Ammon's horn (tissue), 1 donor: ENCODE measurements at regions not wholly inside any gene's neighbourhood (a gene's known extent, or its start where the extent isn't known, plus 50 kb on each side); places are given as distances from the start of the nearest gene placed in this dataset.

Experiments
- DNase-seq: peaks from one replicate; pipeline ENCODE4 v3.0.0-alpha.2; 2016; ENCODE audit warnings: low spot score

DNA sequence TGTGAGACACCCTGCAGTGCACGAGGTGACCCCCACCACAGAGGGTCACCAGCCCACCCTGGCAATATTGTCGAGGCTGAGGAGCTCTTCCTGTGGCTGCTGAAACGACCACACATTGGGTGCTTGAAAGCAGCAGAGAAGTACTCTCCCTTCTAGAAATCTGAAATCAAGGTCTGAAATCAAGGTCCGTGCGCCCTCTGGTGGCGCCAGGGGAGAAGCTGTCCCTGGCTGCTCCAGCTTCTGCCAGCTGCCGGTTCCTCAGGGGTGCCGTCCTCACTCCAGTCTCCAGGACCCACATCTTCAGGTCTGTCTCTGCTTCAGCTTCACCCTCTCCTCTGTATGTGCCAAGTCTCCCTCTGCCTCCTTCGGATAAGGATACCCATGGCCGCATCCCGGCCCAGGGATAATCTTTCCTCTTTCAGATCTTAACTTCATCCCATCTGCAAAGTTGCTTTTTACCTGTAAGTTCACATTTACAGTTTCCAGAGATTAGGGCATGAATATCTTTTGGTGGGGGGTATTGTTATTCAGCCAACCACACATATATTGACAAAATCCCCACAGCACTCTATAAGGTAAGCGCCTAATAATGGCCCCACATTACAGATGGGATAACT is 108.3 kb upstream of the PHACTR3 start:
- peak; percentile 83 for DNase-seq

DNA sequence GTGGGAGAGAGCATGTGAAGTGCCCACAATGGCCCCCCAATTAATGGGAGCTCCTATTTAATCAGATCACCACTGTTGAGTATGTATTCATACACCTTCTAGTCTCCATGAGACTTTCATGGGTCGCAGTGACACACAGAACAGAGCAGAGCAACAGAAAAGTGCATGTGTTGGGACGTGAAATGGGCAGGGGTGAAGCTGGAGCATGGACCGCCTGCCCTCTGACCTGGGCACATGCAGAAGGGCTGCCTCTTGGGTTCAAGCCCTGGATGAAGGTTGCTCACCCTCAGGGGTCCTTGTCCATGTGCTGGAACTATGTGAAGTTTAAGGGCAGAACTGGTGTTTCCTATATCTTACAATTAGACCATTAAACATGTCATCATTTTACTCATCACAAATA is 106.0 kb upstream of the PHACTR3 start:
- DNase-seq, result no peak

DNA sequence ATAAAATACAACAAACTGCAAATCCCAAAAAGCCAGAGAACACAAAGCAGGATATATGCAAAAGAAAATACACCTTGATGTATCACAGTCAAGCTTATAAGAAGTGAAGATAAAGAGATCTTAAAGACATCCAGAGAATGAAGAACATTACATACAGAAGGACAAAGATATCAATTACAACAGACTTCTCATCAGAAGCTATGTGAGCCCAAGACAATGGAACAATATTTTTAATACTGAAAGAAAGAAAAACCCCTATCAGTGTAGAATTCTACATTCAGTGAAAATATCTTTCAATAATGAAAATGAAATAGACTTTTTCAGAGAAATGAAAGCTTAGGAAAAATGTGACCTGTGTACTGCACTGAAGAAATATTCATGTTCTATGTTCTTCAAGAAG is 104.5 kb upstream of the PHACTR3 start:
- DNase-seq, result no peak

DNA sequence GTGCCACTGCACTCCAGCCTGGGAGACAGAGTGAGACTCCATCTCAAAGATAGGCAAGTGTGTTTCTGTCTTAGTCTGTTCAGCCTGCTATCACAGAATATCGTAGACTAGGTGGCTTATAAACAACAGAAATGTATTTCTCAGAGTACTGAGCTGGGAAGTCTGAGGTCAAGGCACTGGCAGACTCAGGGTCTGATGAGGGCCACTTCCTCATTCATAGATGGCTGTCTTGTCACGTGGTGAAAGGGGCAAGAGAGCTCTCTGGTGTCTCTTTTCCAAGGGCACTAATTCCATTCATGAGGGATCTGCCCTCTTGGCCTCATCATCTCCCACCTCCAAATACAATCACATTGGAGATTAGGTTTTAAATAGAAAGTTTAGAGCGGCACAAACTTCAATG is 95.6 kb upstream of the PHACTR3 start:
- DNase-seq, result no peak

DNA sequence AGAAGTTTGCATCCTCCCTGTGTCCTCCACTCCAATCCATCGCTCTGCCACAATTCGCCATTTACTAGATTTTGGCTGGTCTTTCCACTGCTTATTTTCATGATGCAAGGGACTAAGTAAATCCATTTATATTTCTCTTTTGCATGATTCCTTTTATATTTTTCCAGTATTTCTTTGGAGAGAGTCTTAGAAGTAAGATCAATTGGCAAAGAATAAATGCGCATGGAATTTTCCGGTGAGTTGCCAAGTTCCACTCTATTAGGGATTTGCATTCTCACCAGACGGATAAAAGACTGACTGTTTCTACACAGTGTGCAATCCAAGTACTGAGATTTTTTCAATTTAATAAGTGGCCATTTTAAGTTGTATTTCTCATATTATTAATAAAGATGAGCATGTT is 91.7 kb upstream of the PHACTR3 start:
- no peak for DNase-seq

DNA sequence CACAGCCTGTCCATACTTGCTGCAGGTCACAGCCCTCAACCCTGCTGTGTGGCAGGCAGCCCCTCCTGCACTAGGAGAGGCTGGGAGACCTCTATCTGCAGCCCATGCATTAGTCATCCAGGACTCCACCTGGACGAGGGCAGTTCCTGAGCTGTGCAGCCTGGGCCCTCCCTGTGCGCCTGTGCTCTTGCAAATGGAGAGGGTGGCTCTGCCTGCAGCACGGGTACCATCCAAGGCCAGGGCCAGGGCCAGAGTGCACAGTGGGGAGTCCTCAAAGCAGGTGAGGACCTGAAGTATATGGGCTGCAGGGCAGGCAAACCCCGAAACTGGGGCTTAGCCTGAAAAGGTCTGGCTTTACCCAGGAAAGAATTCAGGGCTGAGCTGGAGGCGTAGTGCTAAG is 89.8 kb upstream of the PHACTR3 start:
- DNase-seq, result no peak

DNA sequence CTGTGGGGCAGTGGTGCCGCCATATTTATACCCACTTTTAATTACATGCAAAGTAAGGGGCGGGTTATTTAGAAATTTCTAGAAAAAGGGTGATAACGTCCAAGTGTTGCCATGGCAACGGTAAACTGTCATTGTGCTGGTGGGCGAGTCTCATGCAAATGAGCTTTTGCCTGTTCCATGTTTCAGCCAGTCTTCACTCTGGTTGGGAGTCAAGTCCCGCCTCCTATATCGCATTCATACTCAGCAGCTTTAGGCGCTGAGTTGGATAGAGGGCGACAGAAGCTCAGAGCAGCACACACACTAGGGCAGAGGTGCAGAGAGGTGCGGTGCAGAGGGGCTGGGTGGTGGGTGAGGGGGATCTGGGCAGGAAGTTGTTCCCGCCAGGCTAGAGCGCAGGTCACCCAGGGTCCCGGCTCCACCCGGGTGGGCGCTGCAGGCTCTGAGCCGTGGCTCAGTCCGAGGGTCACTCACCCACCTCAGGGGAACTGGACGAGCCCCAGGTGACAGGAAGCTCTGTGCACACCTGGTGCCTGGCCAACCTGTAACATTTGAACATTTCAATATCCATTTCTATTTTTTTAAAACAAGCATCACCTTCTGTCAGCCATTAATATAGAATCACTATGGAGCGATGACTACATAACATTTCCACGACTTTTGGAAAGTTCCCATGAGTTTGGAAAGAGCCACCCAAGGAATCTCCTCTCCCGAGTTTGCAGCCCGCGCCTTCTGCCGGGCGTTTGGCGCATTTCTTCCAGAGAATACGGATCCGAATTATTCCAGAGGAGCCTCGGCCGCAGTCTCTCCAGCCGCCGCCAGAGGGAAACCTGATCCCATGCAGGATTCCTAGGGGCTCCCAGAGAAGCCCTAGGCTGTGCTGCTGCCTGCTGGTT is 89.1 kb upstream of the PHACTR3 start:
- DNase-seq, result peak; percentile 79

DNA sequence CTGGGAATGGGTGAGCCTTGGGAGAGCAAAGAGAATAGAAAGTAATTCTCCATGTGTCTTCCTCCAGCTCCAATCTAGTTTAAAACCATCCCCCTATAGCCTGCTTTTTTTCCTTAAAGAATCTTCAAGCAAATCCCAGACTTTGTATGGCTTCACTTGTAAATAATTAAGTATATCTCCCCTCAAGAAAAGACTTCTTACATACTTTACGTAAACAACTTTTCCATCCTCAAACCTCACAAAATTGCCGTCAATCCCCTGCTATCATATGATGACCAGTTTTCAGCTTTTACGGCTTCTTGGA is 88.5 kb upstream of the PHACTR3 start:
- DNase-seq, result no peak

DNA sequence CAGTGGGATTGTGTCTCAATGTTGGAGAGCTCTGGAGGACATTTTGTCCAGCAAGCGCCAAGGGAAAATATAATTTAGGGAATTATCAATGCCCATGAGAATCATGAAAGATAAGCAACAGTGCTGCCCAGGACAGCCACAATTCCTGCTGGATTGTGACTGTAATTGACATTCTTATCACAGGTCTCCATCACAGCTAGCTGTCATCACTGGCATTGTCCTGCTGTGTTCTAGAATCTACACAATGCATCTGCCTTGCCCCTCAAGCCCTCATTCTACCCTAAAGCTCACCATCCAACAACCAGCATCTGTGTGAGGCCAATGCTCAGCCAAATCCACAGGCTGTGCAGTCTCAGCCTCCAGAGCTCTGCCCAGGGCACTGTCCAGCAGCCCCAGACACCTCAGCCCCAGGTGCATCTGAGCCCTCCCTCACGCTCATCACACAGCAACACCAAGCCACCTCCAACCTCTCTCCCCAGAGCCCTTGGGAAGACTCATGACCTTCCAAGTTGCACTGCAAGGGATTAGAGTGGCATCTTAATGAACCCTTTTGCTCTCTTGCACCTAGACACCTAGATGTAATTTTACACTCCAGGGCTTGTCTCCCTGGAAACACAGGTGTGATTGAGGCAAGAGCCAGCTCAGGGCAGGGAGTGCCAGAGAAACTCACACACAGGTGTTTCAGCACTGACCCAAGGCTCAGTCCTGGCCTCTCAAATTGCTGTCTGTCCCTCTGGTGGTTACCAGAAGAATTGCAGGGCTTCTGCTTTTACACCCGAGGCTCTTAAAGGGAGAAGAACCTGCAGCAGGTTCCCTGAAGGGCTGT is 85.2 kb upstream of the PHACTR3 start:
- DNase-seq, result peak; percentile 42

DNA sequence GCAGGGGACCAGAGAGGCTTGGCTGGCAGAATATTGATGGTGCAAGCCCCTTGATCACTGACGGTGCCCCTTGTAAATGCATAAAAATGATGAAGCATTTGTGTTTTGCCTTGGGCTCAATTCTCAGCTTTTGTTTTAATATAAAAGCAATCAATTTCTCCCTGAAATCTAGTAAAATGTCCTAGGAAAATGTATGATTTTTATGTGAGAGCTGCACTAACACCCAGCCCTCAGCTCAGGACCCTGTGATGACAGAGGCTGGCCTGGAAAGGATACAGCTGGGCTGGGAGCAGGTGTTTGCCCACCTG is 84.7 kb upstream of the PHACTR3 start:
- no peak for DNase-seq

DNA sequence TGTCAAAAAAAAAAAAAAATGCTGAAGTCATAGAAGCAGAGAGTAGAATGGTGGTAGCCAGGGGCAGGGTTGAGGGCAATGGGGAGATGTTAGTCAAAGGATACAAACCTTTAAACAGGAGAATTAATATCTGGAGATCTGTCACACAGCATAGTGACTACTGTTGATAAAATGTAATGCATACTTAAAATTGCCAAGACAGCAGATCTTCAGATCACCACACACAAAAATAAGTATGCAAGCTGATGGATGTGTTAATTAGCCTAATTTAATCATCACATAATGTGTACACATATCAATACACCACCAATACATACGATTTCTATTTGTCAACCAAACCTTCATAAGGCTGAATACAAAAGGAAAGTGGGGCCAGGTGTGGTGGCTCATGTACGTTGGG is 83.5 kb upstream of the PHACTR3 start:
- no peak for DNase-seq

DNA sequence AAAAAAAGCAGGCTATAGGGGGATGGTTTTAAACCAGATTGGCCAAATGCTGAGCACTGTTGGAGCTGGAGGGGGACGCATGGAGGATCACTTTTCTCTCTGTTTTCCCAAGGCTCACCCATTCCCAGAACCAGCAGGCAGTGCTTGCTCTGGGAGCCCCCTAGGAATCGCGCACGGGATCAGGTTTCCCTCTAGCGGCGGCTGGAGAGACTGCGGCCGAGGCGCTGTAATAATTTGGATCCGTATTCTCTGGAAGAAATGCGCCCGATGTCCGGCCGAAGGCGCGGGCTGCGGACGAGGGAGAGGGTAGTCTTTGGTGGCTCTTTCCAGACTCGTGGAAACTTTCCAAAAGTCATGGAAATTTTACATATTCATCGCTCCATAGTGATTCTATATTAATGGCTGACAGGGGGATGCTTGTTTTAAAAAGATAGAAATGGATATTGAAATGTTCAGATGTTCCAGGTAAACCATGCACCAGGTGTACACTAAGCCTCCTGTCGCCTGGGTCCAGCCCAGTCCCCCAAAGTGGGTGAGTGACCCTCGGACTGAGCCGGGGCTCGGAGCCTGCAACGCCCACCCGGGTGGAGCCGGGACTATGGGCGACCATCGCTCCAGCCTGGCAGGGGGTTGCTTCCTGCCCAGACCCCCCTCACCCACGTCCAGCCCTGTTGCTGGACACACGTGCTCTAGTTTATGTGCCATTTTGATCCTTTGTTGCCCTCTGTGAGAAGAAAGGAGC is 78.7 kb upstream of the PHACTR3 start:
- peak; percentile 61 for DNase-seq

DNA sequence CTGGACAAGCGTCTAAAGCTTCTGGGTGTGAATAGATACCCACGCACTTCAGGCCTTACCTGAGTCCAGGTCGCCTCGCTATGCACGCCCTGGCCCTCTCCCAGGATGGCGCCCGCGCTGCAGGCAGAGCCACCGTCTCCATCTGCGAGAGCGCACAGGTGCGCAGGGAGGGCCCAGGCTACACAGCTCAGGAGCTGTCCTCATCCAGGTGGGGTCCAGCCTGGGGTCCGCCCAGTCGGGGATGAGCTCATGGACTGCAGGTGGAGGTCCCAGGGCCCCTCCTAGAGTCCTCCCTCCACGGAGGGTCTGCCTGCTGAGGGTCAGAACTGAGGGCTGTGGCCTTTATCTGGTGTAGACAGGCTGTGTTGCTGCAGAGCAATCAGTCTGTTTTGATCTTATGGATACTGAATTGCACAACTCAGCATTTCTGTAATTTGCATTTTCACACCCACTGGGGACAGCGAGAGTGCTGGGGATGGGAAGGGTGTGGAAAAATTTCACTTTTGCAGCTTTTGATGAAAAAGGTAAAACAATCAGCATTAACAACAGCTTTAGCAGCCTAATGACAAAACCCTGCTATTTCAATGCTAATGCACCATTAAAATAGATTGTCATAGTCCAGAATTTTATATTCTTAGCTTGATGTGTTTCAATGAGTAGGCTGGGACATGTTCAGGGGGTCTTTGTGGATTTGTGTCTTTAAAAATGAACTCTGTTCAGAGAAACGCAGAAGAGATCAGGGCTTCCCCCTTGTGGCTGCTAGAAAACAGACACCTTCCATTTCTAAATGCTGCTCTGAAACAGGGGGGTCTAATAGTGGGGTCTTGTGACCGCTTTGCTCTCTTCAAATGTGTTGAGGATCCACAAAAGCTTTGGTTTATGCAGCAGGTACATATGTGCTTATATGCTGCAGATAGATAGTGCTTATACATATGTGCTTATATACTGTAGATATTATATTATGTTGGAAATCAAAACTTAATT is 77.8 kb upstream of the PHACTR3 start:
- no peak for DNase-seq

DNA sequence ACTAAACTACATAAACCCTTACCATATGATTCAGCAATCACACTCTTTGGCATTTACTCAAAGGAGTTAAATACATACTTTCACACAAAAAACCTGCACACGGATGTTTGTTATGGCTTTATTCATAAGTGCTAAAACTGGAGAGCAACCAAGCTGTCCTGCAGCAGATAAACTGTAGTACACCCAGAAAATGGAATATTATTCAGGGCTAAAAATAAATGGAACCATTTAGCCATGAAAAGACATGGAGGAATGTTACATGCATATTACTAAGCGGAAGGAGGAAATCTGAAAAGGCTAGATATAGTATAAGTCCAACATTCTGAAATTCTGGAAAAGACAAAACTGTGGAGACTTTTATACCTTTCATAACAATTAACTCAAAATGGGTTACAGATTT is 73.6 kb upstream of the PHACTR3 start:
- no peak for DNase-seq

DNA sequence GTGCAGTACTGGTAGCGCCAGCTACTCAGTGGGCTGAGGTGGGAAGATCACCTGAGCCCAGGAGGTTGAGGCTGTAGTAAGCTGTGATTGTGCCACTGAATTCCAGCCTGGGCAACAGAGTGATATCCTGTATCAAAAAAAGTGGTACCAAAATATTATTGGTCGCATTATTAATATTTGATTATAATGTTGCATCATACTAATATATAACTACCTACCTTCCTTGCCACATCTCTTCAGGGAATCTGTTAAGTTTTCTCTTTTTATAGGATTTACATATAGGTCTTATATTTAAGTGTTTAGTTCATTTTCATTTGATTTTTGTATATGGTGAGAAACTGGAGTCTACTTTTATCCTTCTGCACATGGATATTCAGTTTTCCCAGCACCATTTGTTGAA is 66.3 kb upstream of the PHACTR3 start:
- DNase-seq, result no peak

DNA sequence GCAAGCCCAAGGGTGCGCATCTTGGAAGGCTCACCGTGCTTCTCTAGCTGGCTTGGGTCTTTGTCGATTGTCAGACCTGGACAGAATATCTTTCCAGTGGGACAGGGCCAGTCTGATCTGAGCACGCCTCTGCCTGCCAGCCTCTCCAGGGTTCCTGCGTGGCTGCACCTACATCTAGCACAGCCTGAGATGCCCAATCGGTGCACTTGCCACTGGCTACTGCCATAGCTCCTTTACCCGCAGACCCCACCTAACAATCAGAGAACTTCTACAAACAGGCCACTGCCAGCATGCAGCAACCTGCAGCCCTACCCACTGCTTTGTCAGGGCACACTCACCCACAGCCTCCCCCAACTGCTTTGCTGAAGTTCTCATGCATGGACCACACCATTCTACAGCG is 56.7 kb upstream of the PHACTR3 start:
- no peak for DNase-seq
